HL-60 (cell line): ENCODE measurements at regions not wholly inside any gene's neighbourhood (a gene's known extent, or its start where the extent isn't known, plus 50 kb on each side); places are given as distances from the start of the nearest gene placed in this dataset.

ENCODE experiments used
- DNase-seq, 2 experiments: peaks; one replicate each; pipeline ENCODE4 v3.0.0-alpha.2; 2010 to 2020; ENCODE audit warnings: low read depth in 1 of 2, low spot score in 1 of 2
- H3K27ac ChIP-seq: fragments of 250-450 bp; sonication (Bioruptor Pico); replicated peaks from 2 replicates; pipeline ENCODE4 v1.5.1; 2020; ENCODE audit warnings: mild to moderate bottlenecking, moderate library complexity
- H3K27me3 ChIP-seq: fragments of 250-450 bp; sonication (Bioruptor Pico); 2 replicates; pipeline ENCODE4 v1.5.1; 2021; ENCODE audit warnings: mild to moderate bottlenecking, moderate library complexity; ENCODE audit not compliant: insufficient read depth, poor library complexity, severe bottlenecking
- H3K4me3 ChIP-seq: replicated peaks from 2 replicates; pipeline ENCODE4 v1.5.1; 2011; ENCODE audit warnings: mild to moderate bottlenecking, control low read depth, low read length; ENCODE audit not compliant: insufficient read depth
- GABPA ChIP-seq: IDR thresholded peaks from 2 replicates; pipeline ENCODE4 v1.6.1; 2012; ENCODE audit warnings: low read depth
- POLR2AphosphoS5 ChIP-seq: IDR thresholded peaks from 2 replicates; pipeline ENCODE4 v1.6.1; 2012; ENCODE audit warnings: low read depth
- SPI1 ChIP-seq: IDR thresholded peaks from 2 replicates; pipeline ENCODE4 v1.6.1; 2012; ENCODE audit warnings: low read depth, mild to moderate bottlenecking, borderline replicate concordance
- TF ChIP-seq, protein P1 (sequence below): IDR thresholded peaks from 2 replicates; pipeline ENCODE4 v1.6.1; 2012; ENCODE audit warnings: low read depth; ENCODE audit not compliant: insufficient replicate concordance
- TF ChIP-seq, protein P2 (sequence below): IDR thresholded peaks from one replicate; pipeline ENCODE4 v1.5.1; 2011; ENCODE audit warnings: low read length, control low read depth, inconsistent platforms; ENCODE audit not compliant: insufficient read depth

DNA sequence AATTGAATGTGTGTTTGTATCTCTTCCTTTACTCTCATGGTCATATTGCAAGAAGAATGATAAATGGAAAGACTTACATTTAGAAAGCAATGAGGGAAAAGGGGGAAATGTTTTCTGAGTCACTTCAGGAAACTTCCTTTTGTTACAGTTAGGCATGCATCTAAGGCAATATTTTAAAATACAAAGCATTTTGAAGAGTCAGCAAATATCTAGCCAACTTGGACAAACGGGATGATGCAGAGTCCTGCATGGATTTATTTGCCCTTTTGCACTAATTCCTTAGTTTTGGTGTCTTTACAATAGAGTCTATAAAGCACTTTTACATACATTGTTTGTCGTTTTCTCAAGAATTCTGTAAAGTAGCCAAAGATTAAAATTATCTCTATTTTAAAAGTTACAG is 286.2 kb upstream of the UBE2E2 start:
- DNase-seq, result no peak
- no peak overlapping the region for H3K27ac ChIP-seq
- peaks cover 5% of the 10 kb centered on the region for H3K27me3 ChIP-seq
- no peak overlapping the region for H3K4me3 ChIP-seq
- TF ChIP-seq POLR2AphosphoS5 (no peak), SPI1 (no peak)
- TF ChIP-seq, protein P1, sequence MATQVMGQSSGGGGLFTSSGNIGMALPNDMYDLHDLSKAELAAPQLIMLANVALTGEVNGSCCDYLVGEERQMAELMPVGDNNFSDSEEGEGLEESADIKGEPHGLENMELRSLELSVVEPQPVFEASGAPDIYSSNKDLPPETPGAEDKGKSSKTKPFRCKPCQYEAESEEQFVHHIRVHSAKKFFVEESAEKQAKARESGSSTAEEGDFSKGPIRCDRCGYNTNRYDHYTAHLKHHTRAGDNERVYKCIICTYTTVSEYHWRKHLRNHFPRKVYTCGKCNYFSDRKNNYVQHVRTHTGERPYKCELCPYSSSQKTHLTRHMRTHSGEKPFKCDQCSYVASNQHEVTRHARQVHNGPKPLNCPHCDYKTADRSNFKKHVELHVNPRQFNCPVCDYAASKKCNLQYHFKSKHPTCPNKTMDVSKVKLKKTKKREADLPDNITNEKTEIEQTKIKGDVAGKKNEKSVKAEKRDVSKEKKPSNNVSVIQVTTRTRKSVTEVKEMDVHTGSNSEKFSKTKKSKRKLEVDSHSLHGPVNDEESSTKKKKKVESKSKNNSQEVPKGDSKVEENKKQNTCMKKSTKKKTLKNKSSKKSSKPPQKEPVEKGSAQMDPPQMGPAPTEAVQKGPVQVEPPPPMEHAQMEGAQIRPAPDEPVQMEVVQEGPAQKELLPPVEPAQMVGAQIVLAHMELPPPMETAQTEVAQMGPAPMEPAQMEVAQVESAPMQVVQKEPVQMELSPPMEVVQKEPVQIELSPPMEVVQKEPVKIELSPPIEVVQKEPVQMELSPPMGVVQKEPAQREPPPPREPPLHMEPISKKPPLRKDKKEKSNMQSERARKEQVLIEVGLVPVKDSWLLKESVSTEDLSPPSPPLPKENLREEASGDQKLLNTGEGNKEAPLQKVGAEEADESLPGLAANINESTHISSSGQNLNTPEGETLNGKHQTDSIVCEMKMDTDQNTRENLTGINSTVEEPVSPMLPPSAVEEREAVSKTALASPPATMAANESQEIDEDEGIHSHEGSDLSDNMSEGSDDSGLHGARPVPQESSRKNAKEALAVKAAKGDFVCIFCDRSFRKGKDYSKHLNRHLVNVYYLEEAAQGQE, result no peak
- TF ChIP-seq, protein P2, sequence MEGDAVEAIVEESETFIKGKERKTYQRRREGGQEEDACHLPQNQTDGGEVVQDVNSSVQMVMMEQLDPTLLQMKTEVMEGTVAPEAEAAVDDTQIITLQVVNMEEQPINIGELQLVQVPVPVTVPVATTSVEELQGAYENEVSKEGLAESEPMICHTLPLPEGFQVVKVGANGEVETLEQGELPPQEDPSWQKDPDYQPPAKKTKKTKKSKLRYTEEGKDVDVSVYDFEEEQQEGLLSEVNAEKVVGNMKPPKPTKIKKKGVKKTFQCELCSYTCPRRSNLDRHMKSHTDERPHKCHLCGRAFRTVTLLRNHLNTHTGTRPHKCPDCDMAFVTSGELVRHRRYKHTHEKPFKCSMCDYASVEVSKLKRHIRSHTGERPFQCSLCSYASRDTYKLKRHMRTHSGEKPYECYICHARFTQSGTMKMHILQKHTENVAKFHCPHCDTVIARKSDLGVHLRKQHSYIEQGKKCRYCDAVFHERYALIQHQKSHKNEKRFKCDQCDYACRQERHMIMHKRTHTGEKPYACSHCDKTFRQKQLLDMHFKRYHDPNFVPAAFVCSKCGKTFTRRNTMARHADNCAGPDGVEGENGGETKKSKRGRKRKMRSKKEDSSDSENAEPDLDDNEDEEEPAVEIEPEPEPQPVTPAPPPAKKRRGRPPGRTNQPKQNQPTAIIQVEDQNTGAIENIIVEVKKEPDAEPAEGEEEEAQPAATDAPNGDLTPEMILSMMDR, result no peak

DNA sequence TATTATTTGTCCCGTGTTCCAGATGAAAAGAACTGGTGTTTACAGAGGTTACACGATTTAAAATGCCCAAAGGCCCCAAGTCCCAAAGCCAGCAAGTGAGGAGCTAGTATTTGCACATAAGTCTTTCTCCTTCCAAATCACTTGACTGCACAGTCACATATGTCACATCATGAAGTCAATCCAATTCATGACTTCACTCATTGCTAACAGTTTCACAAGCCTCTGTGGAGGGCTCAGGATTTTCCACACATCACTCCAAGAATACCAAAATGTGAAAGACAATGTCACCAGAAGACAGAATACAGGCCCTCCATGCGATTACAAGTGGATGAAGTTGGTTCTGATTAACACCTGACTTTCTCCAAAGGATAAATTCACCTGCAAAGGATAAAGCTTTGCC is 283.1 kb upstream of the UBE2E2 start:
- Histone ChIP-seq H3K27me3 (peaks cover 5% of the 10 kb centered on the region), H3K27ac (no peak overlapping the region), H3K4me3 (no peak overlapping the region)
- TF ChIP-seq, protein P1, result no peak
- TF ChIP-seq SPI1, result no peak
- TF ChIP-seq, protein P2, result no peak
- no peak for TF ChIP-seq POLR2AphosphoS5
- no peak for TF ChIP-seq GABPA
- no peak for DNase-seq

DNA sequence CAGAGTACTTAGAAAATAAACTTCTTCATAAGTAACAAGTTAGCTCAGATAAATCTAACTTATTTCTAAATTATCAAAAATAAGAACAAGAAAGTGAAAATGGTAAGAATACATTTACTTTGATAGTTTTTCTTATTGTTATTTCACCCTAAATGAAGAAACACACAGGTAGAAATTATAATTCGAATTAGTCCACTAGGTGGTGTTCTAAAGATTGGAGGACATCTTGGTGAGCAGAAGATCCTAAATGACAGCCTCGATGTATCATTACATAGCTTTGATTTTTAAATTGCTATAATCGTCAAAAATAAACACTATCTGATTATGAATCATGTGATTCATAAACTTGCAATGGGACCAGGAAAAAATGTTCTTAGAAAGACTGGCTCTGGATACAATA is 280.8 kb upstream of the UBE2E2 start:
- TF ChIP-seq, protein P1, result no peak
- no peak for TF ChIP-seq GABPA
- TF ChIP-seq, protein P2, result no peak
- no peak for TF ChIP-seq SPI1
- no peak for TF ChIP-seq POLR2AphosphoS5
- Histone ChIP-seq H3K27me3 (no peaks in the 10 kb centered on the region), H3K4me3 (no peak overlapping the region), H3K27ac (no peak overlapping the region)
- DNase-seq, result no peak
